HG02870 (cell line): ENCODE measurements at regions not wholly inside any gene's neighbourhood (a gene's known extent, or its start where the extent isn't known, plus 50 kb on each side); places are given as distances from the start of the nearest gene placed in this dataset.

Experiments
- ATAC-seq: cut with Tn5 transposase; IDR thresholded peaks from one replicate; pipeline ENCODE4 v1.9.1; 2021; ENCODE audit warnings: mild to moderate bottlenecking, moderate library complexity; ENCODE audit not compliant: unreplicated experiment

- ATAC-seq: no peak
These were observed 130.5 kb upstream of the MCTP2 start for GRCh38 chr15:94100863-94101262.

GRCh38 chr15:94099574-94099960 lies 131.8 kb upstream of the MCTP2 start:
- ATAC-seq: no peak

- ATAC-seq: no peak
These were observed 132.3 kb upstream of the MCTP2 start for GRCh38 chr15:94098921-94099573.

GRCh38 chr15:94097552-94097951 lies 133.8 kb upstream of the MCTP2 start:
- ATAC-seq: no peak

- ATAC-seq: no peak
These were observed 137.1 kb upstream of the MCTP2 start for GRCh38 chr15:94094310-94094709.

- no peak for ATAC-seq
These were observed 145.0 kb upstream of the MCTP2 start for GRCh38 chr15:94086341-94086740.

- no peak for ATAC-seq
These were observed 147.8 kb upstream of the MCTP2 start for GRCh38 chr15:94083467-94084052.

- ATAC-seq: no peak
These were observed 149.5 kb upstream of the MCTP2 start for GRCh38 chr15:94081829-94082228.

- no peak for ATAC-seq
These were observed 150.3 kb upstream of the MCTP2 start for GRCh38 chr15:94080989-94081605.

- no peak for ATAC-seq
These were observed 150.9 kb upstream of the MCTP2 start for GRCh38 chr15:94080416-94080815.

GRCh38 chr15:94079968-94080367 lies 151.4 kb upstream of the MCTP2 start:
- ATAC-seq: no peak

GRCh38 chr15:94079459-94079858 lies 151.9 kb upstream of the MCTP2 start:
- no peak for ATAC-seq

- no peak for ATAC-seq
These were observed 153.4 kb upstream of the MCTP2 start for GRCh38 chr15:94077938-94078337.

- ATAC-seq: no peak
These were observed 156.0 kb upstream of the MCTP2 start for GRCh38 chr15:94075349-94075748.

GRCh38 chr15:94070356-94071295 lies 160.7 kb upstream of the MCTP2 start:
- ATAC-seq: no peak

GRCh38 chr15:94069844-94070243 lies 161.5 kb upstream of the MCTP2 start:
- no peak for ATAC-seq

- no peak for ATAC-seq
These were observed 164.6 kb upstream of the MCTP2 start for GRCh38 chr15:94066811-94067210.

- ATAC-seq: no peak
These were observed 165.3 kb upstream of the MCTP2 start for GRCh38 chr15:94066046-94066445.

GRCh38 chr15:94064676-94065313 lies 166.6 kb upstream of the MCTP2 start:
- no peak for ATAC-seq

GRCh38 chr15:94061041-94061440 lies 170.3 kb upstream of the MCTP2 start:
- no peak for ATAC-seq

- no peak for ATAC-seq
These were observed 172.3 kb upstream of the MCTP2 start for GRCh38 chr15:94059013-94059587.
